Activated CD8-positive, alpha-beta memory T cell treated with anti-CD3 and anti-CD28 coated beads for 36 hours (primary cell): ENCODE measurements at regions not wholly inside any gene's neighbourhood (a gene's known extent, or its start where the extent isn't known, plus 50 kb on each side); places are given as distances from the start of the nearest gene placed in this dataset.

ENCODE experiments used
- CTCF ChIA-PET: fragments of 350-600 bp; sonication (Branson Sonifier 250); formaldehyde crosslinking; loops from one replicate; lab custom pipeline; 2021; ENCODE audit warnings: antibody characterized with exemption; lab: Charles Lee
- POLR2A ChIA-PET: fragments of 350-600 bp; sonication (Branson Sonifier 250); formaldehyde crosslinking; loops from one replicate; lab custom pipeline; 2021; ENCODE audit warnings: antibody characterized with exemption; lab: Charles Lee

GRCh38 chr1:243946253-243946652, 96.2 kb upstream of the AKT3 start:
- CTCF ChIA-PET, result no interaction called here

GRCh38 chr1:243945727-243946126, 95.7 kb upstream of the AKT3 start:
- CTCF ChIA-PET, result no interaction called here
- POLR2A ChIA-PET, result no interaction called here

More at GRCh38 chr1:243946253-243946652, 96.2 kb upstream of the AKT3 start:
- POLR2A ChIA-PET, result no interaction called here

GRCh38 chr1:243944429-243945160, 94.6 kb upstream of the AKT3 start:
- ChIA-PET CTCF (no interaction called here), POLR2A (no interaction called here)

- POLR2A ChIA-PET, result no interaction called here
- CTCF ChIA-PET, result no interaction called here
These were observed 93.8 kb upstream of the AKT3 start for GRCh38 chr1:243943671-243944428.

GRCh38 chr1:243942196-243943150, 92.4 kb upstream of the AKT3 start:
- ChIA-PET POLR2A (no interaction called here), CTCF (no interaction called here)

GRCh38 chr1:243940451-243940850, 90.4 kb upstream of the AKT3 start:
- ChIA-PET CTCF (no interaction called here), POLR2A (no interaction called here)

GRCh38 chr1:243939167-243939848, 89.3 kb upstream of the AKT3 start:
- POLR2A ChIA-PET, result no interaction called here
- CTCF ChIA-PET, result interaction anchor here (1.2 kb wide), 1 partner anchor 12 kb away, joined by 3 read pairs; no protein-coding TSS in a partner anchor

GRCh38 chr1:243938208-243938607, 88.2 kb upstream of the AKT3 start:
- POLR2A ChIA-PET, result no interaction called here
- CTCF ChIA-PET, result interaction anchor here (1.2 kb wide), 1 partner anchor 10 kb away, joined by 3 read pairs; no protein-coding TSS in a partner anchor

- ChIA-PET CTCF (no interaction called here), POLR2A (no interaction called here)
These were observed 83.5 kb upstream of the AKT3 start for GRCh38 chr1:243933495-243933894.

GRCh38 chr1:243931957-243932356, 81.9 kb upstream of the AKT3 start:
- ChIA-PET CTCF (no interaction called here), POLR2A (no interaction called here)

- POLR2A ChIA-PET, result no interaction called here
- CTCF ChIA-PET, result no interaction called here
These were observed 81.0 kb upstream of the AKT3 start for GRCh38 chr1:243930822-243931671.

GRCh38 chr1:243927381-243927780, 77.3 kb upstream of the AKT3 start:
- ChIA-PET CTCF (interaction anchor here (0.8 kb wide), 1 partner anchor 11 kb away, joined by 3 read pairs; no protein-coding TSS in a partner anchor), POLR2A (no interaction called here)

GRCh38 chr1:243926803-243927245, 76.8 kb upstream of the AKT3 start:
- CTCF ChIA-PET, result no interaction called here
- POLR2A ChIA-PET, result no interaction called here

GRCh38 chr1:243926299-243926698, 76.3 kb upstream of the AKT3 start:
- POLR2A ChIA-PET, result no interaction called here

GRCh38 chr1:243924588-243925349, 74.7 kb upstream of the AKT3 start:
- ChIA-PET POLR2A (no interaction called here), CTCF (no interaction called here)

More at GRCh38 chr1:243926299-243926698, 76.3 kb upstream of the AKT3 start:
- CTCF ChIA-PET, result no interaction called here

- ChIA-PET POLR2A (no interaction called here), CTCF (no interaction called here)
These were observed 74.1 kb upstream of the AKT3 start for GRCh38 chr1:243924188-243924587.
